CD4-positive, alpha-beta T cell treated with Interleukin-6 at 100 ng/mL for 8 hours (primary cell): ENCODE measurements at regions not wholly inside any gene's neighbourhood (a gene's known extent, or its start where the extent isn't known, plus 50 kb on each side); places are given as distances from the start of the nearest gene placed in this dataset.
A peak's percentile ranks its signal among the peaks of the same experiment; 100 is the strongest.
"Not testable (repeated sequence)": the region's sequence is repeated elsewhere in the genome, so short reads cannot be mapped to it uniquely, and the experiment has no call there.

Experiments
- DNase-seq: peaks from one replicate; pipeline ENCODE4 v3.0.0-alpha.2; 2020; ENCODE audit warnings: mixed read lengths, low spot score

DNA sequence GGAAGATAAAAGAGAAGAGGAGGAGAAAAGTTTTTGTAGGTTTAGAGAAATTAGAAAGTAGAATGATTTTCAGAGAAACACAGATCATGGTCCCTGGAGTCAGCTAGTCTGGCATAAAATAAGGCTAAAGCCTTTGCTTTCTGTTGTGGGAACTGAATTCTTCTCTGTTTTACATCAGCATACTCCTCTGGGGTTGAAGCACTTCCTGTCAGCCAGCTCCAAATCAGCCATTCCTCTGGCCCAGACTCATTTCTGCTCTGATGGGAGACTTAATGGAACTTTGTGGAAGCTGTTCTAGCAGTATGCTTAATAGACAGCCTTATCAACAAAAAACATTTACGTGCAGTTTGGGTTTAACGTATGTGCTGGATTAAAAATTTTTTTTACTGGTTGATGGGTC lies 143.2 kb downstream of the HMHB1 start:
- no peak for DNase-seq

DNA sequence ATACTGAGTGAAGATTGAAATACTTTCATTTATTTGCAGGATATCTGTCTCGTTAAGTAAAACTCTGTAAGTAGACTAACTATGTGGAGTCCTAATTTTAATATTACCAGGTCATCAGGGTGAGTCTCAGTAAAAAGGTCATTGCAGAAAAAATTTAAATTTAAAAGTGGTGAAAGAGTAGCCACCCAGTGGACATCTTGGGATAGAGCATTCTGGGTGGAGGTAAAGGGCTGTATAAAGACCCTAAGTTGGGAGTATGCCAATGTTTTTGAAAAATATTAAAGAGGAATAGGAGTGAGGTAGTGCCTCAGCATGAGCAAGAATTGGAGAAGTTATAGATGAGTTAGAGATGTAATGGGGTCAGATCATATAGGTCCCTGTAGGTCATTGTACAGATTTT lies 145.5 kb downstream of the HMHB1 start:
- no peak for DNase-seq

DNA sequence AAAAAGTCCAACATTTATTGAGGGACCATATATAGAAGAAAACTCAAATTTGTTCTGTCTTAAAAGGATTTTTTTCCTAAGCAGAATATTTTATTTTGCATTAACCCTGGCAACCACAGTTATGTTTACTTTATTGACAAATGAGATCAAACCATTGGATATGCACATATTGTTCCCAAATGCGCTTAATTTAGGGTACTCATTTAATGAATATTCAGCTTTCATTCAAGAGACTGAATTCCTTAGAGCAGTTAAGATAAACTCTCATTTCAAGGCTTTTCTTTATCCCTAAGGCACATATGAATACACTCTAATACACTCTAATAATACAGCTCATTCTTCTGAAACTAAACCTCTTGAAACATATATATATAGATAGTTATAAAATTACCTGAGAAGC lies 150.2 kb downstream of the HMHB1 start:
- DNase-seq = no peak

GRCh38 chr5:143964919-143965318 lies 153.0 kb downstream of the HMHB1 start:
- no peak for DNase-seq

DNA sequence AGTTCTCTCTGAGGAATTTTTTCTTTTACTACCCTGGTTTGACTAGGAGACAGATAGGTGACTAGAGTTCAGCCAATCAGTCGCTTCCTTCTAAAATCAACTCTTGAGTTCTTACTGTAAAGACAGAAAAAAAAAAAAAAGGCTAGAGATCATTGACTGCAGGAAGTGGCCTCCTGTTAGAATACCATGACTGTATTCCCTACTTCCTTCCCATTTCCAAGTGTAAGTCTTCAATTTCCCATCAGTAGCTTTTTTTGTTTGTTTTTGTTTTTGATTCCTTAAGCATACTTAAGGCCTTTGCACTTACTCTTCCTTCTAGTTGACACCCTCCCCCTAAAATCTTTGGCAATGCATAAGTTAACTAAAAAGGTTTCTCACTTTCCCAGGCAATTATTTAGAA lies 154.3 kb downstream of the HMHB1 start:
- no peak for DNase-seq

DNA sequence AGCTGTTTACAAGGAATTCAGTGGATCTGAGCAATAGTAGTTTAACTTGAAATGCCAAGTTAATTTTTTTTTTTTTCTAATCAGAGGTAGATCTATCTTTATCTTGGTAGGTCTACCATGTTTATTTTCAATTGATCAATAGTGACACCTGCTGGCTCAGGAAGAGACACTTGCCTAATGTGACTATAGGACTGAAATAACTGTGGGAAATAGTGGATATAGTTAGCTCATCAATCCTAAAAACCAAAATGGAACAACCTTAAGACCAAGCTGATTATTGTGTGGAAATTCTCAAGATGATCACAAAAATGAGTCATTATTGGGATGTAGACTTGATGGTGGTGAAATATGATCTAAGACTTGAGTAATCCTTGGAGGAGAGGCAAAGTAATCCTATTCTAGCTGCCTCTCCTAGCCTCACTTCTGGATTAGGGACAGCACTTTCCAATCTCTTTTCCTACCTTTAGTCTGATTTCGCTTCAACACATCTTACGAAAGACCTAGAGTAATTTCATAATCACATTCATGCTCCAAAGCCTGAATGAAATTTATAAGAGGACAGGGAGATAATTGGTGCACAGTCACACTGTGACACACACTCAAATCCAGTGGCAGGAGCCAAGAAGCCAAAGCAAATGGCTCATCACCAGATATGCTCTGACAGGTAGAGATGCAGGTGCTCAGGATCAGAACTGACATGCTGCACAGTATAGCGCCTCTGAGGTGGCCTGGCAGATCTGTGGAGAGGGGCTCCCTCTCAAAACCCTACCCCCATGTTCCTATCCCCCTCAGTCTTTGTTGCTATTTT lies 156.3 kb downstream of the HMHB1 start:
- DNase-seq = peak; percentile 23

DNA sequence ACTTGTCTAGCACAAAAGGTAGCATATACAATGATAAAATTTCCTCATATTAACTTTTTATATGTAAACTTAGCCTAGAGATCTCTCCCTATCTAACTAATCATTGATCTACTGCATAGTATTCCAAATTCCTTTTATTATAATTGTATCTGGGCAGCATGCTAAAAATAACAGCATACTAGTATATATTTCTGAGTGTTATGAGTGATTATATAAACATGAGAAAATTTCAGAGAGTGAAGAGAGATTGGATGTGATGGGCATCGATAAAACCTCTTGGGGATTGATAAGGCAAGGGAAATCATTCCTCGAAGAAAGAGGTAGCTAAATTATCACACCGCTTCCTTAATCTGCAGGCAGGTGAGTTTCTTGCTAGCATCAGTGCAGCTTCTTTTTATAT lies 158.2 kb downstream of the HMHB1 start:
- no peak for DNase-seq

DNA sequence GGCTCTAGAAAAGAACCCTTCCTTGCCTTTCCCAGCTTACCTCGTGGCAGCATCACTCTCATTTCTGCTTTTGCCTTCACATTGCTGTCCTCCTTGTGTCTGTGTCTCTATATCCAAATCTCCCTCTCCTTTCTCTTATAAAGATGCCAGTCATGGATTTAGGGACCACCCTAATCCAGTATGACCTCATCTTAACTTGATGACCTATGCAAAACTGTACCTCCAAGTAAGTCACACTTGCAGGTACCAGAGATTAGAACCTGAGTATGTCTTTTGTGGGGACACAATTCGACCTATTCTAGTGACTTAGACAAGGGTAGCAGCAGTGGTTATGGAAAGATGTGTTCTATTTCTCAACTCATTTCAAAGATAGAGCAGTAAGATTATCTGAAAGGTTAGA lies 160.1 kb downstream of the HMHB1 start:
- DNase-seq = no peak

DNA sequence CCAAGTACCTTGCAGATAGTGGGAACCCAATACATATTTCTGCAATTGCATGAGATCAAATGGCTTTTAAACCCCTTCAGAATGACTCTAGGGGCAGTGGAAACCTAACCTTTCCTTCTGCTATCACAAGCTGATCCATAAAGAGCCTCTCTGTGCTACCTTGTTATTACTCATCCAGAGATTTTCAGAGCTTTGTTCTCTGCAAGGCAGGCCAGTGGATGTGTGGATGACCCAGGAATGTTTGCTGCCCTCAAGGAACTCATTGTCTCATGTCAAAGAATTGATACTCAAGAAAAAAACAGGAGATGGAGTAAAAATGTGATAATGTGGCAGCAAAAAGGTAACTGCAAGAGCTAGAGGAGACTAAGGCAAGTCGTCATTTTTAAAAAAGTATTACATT lies 164.1 kb downstream of the HMHB1 start:
- no peak for DNase-seq

- no peak for DNase-seq
Observed at GRCh38 chr5:143977891-143978461, 166.0 kb downstream of the HMHB1 start.

DNA sequence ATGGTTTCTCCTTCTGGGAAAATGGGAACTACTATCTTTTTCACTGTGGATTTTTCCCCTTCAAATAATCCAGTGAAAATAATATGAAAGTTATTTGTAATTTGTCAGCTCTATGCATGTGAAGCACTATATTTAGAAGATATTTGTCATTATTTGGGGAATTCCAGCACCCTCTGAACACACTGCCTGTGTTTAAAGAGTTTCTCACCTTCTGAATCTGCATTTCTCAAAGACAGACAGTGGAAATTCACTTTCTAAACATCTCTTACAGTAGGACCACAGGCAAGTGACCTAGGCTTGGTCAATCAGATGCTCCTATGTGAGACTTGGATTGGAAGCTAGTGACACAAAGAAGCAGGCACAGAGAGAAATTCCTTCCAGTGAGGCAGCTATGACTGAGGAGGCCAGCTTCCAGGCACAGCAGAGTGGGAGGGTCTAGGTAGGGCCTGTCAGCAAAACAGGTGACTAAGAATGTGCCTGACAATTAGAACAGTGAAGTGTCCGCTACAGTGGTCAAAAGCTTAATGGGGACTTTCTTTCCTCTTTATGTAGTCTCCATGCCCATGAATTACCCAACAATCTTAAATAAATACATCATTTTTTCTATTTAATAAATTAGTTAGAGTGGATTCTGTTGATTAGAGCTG lies 167.2 kb downstream of the HMHB1 start:
- no peak for DNase-seq

GRCh38 chr5:143980506-143980905 lies 168.5 kb downstream of the HMHB1 start:
- DNase-seq = no peak

GRCh38 chr5:143982957-143983356 lies 171.0 kb downstream of the HMHB1 start:
- DNase-seq = not testable (repeated sequence)

- no peak for DNase-seq
Observed at GRCh38 chr5:143985832-143986515, 174.0 kb downstream of the HMHB1 start.

DNA sequence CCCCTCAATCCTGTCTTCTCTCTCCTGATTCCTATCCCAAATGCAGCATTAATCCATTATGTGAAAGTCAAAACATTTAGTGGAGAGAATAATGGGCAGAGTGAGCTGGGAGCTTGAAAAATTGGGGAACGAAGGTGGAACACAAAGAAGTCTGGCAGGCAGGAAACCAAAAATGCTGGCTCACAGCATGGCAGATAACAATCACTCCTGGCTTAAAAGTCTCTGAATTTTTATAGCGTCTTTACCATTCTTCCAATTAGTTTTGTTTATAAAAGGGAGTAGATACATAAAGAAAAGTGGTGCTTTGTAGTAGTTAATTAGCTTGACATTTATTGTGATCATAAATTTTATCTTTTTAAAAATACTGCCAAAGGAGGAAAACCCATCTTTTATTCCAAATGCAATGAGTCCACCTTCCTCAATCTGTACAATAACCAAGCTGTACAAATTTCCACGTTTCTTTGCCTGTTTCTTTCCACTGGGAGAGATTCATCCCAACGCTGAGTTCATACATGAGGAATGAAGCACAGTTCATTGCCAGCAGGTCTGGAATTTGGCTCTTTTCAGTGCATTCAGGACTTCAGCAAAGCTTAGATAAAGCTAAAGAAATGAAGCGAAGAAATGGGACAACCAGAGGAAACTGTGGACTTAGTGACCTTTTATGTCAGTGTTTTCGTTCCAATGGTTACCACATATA lies 174.7 kb downstream of the HMHB1 start:
- no peak for DNase-seq

DNA sequence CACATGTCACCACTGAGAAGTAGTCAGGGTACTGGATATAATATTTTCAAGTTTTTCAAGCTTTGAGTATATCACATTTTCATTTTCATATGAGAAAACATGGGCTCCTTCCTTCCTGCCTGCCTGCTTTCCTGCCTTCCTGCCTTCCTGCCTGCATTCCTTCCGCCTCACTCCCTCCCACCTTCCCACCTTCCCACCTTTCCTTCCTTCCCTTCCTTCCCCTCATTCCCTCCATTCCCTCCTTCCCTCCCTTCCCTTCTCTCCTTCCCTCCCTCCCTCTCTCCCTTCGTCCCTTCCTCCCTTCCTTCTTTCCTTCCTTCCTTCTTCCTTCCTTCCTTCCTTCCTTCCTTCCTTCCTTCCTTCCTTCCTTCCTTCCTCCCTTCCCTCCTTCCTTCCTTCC lies 175.3 kb downstream of the HMHB1 start:
- DNase-seq = no peak

DNA sequence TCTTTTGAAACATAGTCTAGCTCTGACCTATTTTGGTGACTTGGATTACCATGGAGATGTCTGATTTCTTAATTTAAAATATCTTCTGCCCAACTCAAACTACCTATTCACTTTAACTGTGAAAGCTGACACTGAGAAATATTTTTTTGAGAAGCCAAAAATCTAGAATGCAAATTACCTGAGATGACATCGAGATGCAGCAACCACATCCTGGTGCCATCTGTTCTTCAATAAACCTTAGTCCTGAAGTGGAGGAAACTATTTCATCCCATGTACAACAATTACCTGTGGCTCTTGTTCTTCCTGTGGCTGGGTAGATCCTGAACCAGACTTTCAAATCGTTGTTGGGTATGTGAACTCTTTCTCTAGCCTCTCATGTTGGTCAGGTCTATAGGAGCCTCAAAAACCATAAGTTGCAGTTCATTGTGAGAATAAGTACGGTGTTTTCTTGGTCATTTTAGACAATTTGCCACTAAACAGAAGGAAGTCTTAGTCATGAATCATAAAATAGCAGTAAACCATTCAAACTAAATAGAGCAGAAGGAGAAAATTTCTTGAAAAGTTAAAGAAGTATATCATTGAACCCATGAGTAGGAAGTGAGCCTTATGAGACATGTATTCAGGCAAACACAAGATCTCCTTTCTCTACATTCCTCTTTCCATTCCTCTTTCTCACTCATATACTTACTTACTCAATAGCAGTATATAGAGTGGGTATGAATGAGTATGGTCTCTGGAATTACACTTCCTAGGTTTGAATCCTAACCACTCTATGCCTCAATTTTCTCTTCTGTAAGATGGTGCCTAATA lies 176.0 kb downstream of the HMHB1 start:
- no peak for DNase-seq

- no peak for DNase-seq
Observed at GRCh38 chr5:143992496-143992895, 178.0 kb downstream of the YIPF5 start.

GRCh38 chr5:144002876-144003275 lies 167.6 kb downstream of the YIPF5 start:
- DNase-seq = no peak

DNA sequence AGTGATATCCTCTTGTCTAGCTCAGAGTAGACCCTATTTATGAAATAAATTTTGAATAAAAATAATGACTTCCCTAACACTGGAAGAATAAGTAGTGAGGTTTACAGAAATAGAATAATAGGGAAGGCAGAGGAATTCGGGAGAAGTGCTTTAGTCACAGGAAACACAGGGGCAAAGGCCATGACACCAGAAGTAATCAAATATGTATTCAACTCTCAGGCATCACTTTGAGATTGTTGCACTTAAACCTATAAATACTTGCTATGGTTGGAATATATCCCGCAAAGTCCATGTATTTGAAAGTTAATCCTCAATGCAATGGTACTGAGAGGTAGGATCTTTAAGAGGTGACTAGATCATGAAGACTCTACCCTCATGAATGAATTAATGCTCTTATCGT lies 166.8 kb downstream of the YIPF5 start:
- no peak for DNase-seq

DNA sequence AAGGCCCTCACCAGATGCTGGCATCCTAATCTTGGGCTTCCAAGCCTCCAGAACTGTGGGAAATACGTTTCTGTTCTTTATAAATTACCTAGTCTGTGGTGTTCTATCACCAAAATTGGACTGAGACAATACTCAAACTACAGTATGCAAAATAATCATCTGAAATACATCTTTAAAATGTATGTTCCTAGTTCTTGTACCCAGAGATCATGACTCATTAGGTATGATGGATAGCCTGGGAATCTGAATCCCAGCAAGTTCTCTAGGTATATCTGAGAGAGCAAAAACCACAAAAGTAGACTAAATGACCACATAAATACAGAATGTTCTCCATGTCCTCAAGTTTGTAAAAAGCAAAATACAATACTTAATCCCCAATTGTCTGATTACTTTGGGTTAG lies 166.3 kb downstream of the YIPF5 start:
- no peak for DNase-seq
